ENCODE measurements at regions not wholly inside any gene's neighbourhood (a gene's known extent, or its start where the extent isn't known, plus 50 kb on each side); places are given as distances from the start of the nearest gene placed in this dataset.

- Histone ChIP-seq H3K4me1 (replicated peaks) (no peaks in the 10 kb centered on the region), H3K4me3 (no peak overlapping the region), H3K27ac (no peak overlapping the region), H3K36me3 (no peaks in the 10 kb centered on the region), H3K9me3 (no peaks in the 10 kb centered on the region), H3K27me3 (replicated peaks; ENCODE audit: insufficient read depth) (no peaks in the 10 kb centered on the region)
- 80% methylated on average over 4 of the region's 4 CpGs for WGBS
- intact Hi-C loops (cut with DNase I) = no loop called here
- TF ChIP-seq CTCF (IDR thresholded peaks at IDR 0.05) = no peak
- TF ChIP-seq POLR2AphosphoS5 (IDR thresholded peaks at IDR 0.05) = no peak
- no peak for TF ChIP-seq POLR2A (IDR thresholded peaks at IDR 0.05)
- DNase-seq (ENCODE audit: low spot score) = no peak
These were observed 184.7 kb upstream of the PLEKHG7 start for GRCh38 chr12:92518071-92518470.

GRCh38 chr12:92516277-92516600 is 186.6 kb upstream of the PLEKHG7 start:
- Histone ChIP-seq H3K36me3 (no peaks in the 10 kb centered on the region), H3K4me1 (replicated peaks) (no peaks in the 10 kb centered on the region), H3K27me3 (replicated peaks; ENCODE audit: insufficient read depth) (no peaks in the 10 kb centered on the region), H3K27ac (no peak overlapping the region), H3K4me3 (no peak overlapping the region), H3K9me3 (no peaks in the 10 kb centered on the region)
- WGBS = 93% methylated on average over 1 of the region's 1 CpG
- no peak for DNase-seq (ENCODE audit: low spot score)
- intact Hi-C loops (cut with DNase I) = no loop called here
- TF ChIP-seq POLR2AphosphoS5 (IDR thresholded peaks at IDR 0.05) = no peak
- no peak for TF ChIP-seq CTCF (IDR thresholded peaks at IDR 0.05)
- no peak for TF ChIP-seq POLR2A (IDR thresholded peaks at IDR 0.05)

- DNase-seq (ENCODE audit: low spot score) = no peak
- no peaks in the 10 kb centered on the region for H3K36me3 ChIP-seq
- no peak overlapping the region for H3K4me3 ChIP-seq
- TF ChIP-seq POLR2AphosphoS5 (IDR thresholded peaks at IDR 0.05) (no peak), CTCF (IDR thresholded peaks at IDR 0.05) (no peak), POLR2A (IDR thresholded peaks at IDR 0.05) (no peak)
- H3K4me1 ChIP-seq (replicated peaks) = no peaks in the 10 kb centered on the region
- no peaks in the 10 kb centered on the region for H3K27me3 ChIP-seq (replicated peaks; ENCODE audit: insufficient read depth)
- no peaks in the 10 kb centered on the region for H3K9me3 ChIP-seq
- WGBS = 87% methylated on average over 2 of the region's 2 CpGs
- H3K27ac ChIP-seq = no peak overlapping the region
- intact Hi-C loops (cut with DNase I) = no loop called here
These were observed 189.5 kb upstream of the PLEKHG7 start for GRCh38 chr12:92513231-92513730.

- no peaks in the 10 kb centered on the region for H3K27me3 ChIP-seq (replicated peaks; ENCODE audit: insufficient read depth)
- H3K4me1 ChIP-seq (replicated peaks) = no peaks in the 10 kb centered on the region
- intact Hi-C loops (cut with DNase I) = no loop called here
- H3K4me3 ChIP-seq = no peak overlapping the region
- H3K9me3 ChIP-seq = no peaks in the 10 kb centered on the region
- TF ChIP-seq POLR2AphosphoS5 (IDR thresholded peaks at IDR 0.05) (no peak), POLR2A (IDR thresholded peaks at IDR 0.05) (no peak), CTCF (IDR thresholded peaks at IDR 0.05) (no peak)
- H3K36me3 ChIP-seq = no peaks in the 10 kb centered on the region
- DNase-seq (ENCODE audit: low spot score) = no peak
- 51% methylated on average over 5 of the region's 5 CpGs for WGBS
- no peak overlapping the region for H3K27ac ChIP-seq
These were observed 191.0 kb upstream of the PLEKHG7 start for GRCh38 chr12:92511786-92512185.

GRCh38 chr12:92509156-92509738 is 193.5 kb upstream of the PLEKHG7 start:
- no peak for DNase-seq (ENCODE audit: low spot score)
- 27% methylated on average over 2 of the region's 2 CpGs for WGBS
- Histone ChIP-seq H3K4me3 (no peak overlapping the region), H3K36me3 (no peaks in the 10 kb centered on the region), H3K4me1 (replicated peaks) (no peaks in the 10 kb centered on the region), H3K27me3 (replicated peaks; ENCODE audit: insufficient read depth) (no peaks in the 10 kb centered on the region), H3K27ac (no peak overlapping the region), H3K9me3 (no peaks in the 10 kb centered on the region)
- TF ChIP-seq POLR2AphosphoS5 (IDR thresholded peaks at IDR 0.05) (no peak), CTCF (IDR thresholded peaks at IDR 0.05) (no peak), POLR2A (IDR thresholded peaks at IDR 0.05) (no peak)
- intact Hi-C loops (cut with DNase I) = no loop called here
